ENCODE measurements at regions not wholly inside any gene's neighbourhood (a gene's known extent, or its start where the extent isn't known, plus 50 kb on each side); places are given as distances from the start of the nearest gene placed in this dataset.
A peak's percentile ranks its signal among the peaks of the same experiment; 100 is the strongest.

DNA sequence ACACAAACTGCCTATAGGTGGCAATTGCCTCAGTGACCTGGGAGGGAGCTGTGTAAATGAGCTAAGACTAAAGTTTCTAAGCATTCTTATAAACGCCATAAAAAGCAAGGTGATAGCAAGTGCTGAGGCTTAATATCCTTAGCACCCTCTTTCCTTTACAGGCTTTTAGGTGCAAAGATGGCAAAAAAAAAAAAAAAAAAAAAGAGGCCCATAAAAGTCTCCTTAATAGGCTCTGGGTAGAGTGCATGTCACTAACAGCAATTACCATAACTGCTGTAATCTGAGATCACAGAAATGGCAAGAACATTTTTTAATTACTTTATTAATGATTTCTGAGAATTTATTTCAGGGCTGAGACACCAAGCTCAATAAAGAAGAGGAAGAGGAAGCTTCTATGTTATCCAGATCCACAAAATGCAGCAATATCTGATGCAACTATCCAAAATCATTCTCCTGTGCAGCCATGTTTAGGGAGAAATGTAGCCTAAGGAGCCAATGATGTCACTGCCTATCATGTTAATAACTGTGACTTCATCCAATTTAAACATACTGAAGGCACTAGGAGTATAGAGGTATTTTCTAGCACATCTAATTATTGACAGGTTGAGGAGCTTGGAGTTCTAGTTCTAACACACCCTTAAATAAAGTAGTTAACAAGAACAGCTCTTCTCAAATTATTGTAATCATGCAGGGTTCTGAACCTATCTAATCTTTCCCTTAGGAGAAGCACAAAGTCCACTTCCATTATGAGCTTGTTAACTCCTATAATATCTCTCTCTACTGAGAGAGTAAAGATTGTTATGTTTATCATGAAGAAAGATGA is 804.3 kb upstream of the ACVR2A start:
- peaks cover 6% of the 10 kb centered on the region for H3K36me3 Mint-ChIP-seq (ENCODE audit: insufficient read depth, unreplicated experiment)
- ChIA-PET CTCF (interaction anchor here (0.6 to 1.1 kb wide), 3 partner anchors 11 to 871 kb away, joined by 3 to 4 read pairs (median 3); no protein-coding TSS in a partner anchor), POLR2A (no interaction called here)
- H3K4me1 Mint-ChIP-seq (ENCODE audit: insufficient read depth, unreplicated experiment): peaks cover 6% of the 10 kb centered on the region
- intact Hi-C loops (cut with micrococcal nuclease): no loop called here
- TF ChIP-seq, protein P1, sequence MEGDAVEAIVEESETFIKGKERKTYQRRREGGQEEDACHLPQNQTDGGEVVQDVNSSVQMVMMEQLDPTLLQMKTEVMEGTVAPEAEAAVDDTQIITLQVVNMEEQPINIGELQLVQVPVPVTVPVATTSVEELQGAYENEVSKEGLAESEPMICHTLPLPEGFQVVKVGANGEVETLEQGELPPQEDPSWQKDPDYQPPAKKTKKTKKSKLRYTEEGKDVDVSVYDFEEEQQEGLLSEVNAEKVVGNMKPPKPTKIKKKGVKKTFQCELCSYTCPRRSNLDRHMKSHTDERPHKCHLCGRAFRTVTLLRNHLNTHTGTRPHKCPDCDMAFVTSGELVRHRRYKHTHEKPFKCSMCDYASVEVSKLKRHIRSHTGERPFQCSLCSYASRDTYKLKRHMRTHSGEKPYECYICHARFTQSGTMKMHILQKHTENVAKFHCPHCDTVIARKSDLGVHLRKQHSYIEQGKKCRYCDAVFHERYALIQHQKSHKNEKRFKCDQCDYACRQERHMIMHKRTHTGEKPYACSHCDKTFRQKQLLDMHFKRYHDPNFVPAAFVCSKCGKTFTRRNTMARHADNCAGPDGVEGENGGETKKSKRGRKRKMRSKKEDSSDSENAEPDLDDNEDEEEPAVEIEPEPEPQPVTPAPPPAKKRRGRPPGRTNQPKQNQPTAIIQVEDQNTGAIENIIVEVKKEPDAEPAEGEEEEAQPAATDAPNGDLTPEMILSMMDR (IDR thresholded peaks at IDR 0.05; ENCODE audit: unreplicated experiment): no peak
- H3K27me3 Mint-ChIP-seq (ENCODE audit: insufficient read depth, unreplicated experiment): no peaks in the 10 kb centered on the region
- no TSS peak for BruUV-seq (replicated peaks)
- no peak overlapping the region for H3K4me3 Mint-ChIP-seq (ENCODE audit: unreplicated experiment)
- DNase-seq (ENCODE audit: unreplicated experiment): no peak
- H3K27ac Mint-ChIP-seq (ENCODE audit: low read depth, unreplicated experiment): no peak overlapping the region
- no peaks in the 10 kb centered on the region for H3K9me3 Mint-ChIP-seq (ENCODE audit: unreplicated experiment)

DNA sequence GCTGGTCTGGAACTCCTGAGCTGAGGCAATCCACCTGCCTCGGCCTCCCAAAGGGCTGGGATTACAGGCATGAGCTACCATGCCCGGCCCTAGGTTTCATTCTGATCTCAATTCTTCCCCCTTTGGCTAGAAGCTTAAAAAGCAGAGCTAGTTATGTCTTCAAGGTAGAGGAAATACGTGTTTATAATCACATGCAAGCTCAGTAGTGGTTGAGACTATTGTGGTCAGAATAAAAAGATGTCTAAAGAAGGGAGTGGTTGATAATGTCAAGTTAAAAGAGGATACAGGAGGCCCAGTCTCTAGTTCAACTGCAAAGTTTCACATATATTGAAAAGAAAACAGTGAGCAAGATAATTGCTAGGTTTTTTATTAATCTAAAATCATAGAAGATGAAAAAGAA is 807.8 kb upstream of the ACVR2A start:
- no peak for DNase-seq (ENCODE audit: unreplicated experiment)

DNA sequence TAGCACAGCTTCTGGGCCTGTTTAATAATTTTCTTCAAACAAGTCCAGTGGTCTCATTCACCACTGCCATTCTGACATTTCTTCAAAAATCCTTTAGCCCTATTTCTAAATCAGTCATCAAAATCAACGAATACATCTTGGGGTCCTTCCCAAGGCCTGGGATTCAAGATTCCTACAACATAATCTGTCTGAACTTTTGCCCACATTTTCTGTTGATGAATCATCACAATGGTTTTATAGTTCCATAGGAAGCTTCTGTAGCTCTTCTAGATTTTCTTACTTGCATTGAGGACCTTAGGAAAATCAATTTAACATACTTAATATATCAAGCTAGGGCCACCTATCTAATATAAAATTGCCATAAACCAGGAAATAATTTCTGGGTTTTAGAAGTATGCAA is 811.8 kb upstream of the ACVR2A start:
- Mint-ChIP-seq H3K9me3 (ENCODE audit: unreplicated experiment) (no peaks in the 10 kb centered on the region), H3K27me3 (ENCODE audit: insufficient read depth, unreplicated experiment) (no peaks in the 10 kb centered on the region), H3K4me3 (ENCODE audit: unreplicated experiment) (no peak overlapping the region), H3K27ac (ENCODE audit: low read depth, unreplicated experiment) (no peak overlapping the region), H3K36me3 (ENCODE audit: insufficient read depth, unreplicated experiment) (no peaks in the 10 kb centered on the region), H3K4me1 (ENCODE audit: insufficient read depth, unreplicated experiment) (peaks cover 19% of the 10 kb centered on the region)
- BruUV-seq (replicated peaks): no TSS peak
- peak; percentile 11 for DNase-seq (ENCODE audit: unreplicated experiment)
- POLR2A ChIA-PET: interaction anchor here (0.7 to 1.1 kb wide), 2 partner anchors 12 to 17 kb away, joined by 3 read pairs; no protein-coding TSS in a partner anchor
- TF ChIP-seq, protein P1 (IDR thresholded peaks at IDR 0.05; ENCODE audit: unreplicated experiment): no peak
- CTCF ChIA-PET: no interaction called here
- intact Hi-C loops (cut with micrococcal nuclease): loop anchor here (5.0 kb wide), 1 partner anchor 51 kb away; no protein-coding TSS in a partner anchor

More for the DNA sequence above, 807.8 kb upstream of the ACVR2A start:
- H3K27me3 Mint-ChIP-seq (ENCODE audit: insufficient read depth, unreplicated experiment): no peaks in the 10 kb centered on the region
- peaks cover 10% of the 10 kb centered on the region for H3K4me1 Mint-ChIP-seq (ENCODE audit: insufficient read depth, unreplicated experiment)
- H3K4me3 Mint-ChIP-seq (ENCODE audit: unreplicated experiment): no peak overlapping the region
- H3K36me3 Mint-ChIP-seq (ENCODE audit: insufficient read depth, unreplicated experiment): peaks cover 6% of the 10 kb centered on the region
- no peak overlapping the region for H3K27ac Mint-ChIP-seq (ENCODE audit: low read depth, unreplicated experiment)
- TF ChIP-seq, protein P1 (IDR thresholded peaks at IDR 0.05; ENCODE audit: unreplicated experiment): no peak
- CTCF ChIA-PET: interaction anchor here (0.9 kb wide), 1 partner anchor 8 kb away, joined by 4 read pairs; no protein-coding TSS in a partner anchor
- no TSS peak for BruUV-seq (replicated peaks)
- intact Hi-C loops (cut with micrococcal nuclease): no loop called here
- H3K9me3 Mint-ChIP-seq (ENCODE audit: unreplicated experiment): no peaks in the 10 kb centered on the region
- POLR2A ChIA-PET: no interaction called here

DNA sequence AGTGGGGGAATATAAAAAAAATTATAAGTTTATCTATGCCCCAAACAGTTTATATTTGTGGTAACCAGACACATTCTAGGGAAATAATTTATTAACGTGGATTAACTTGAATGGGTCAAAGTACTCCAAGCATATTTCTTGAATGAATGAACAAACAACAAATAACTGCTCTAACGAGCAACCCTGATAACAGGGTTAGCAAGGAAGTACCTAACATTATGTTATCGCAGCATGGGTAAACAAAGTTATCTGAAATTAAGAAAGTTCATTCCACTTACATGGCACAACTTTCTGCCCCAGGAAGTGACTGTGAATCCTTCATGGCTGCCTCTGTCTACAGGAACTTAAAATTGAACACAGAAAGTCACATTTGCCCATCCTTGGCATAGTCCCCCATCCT is 812.9 kb upstream of the ACVR2A start:
- BruUV-seq (replicated peaks): no TSS peak
- Mint-ChIP-seq H3K27ac (ENCODE audit: low read depth, unreplicated experiment) (no peak overlapping the region), H3K4me1 (ENCODE audit: insufficient read depth, unreplicated experiment) (peaks cover 20% of the 10 kb centered on the region), H3K4me3 (ENCODE audit: unreplicated experiment) (no peak overlapping the region), H3K9me3 (ENCODE audit: unreplicated experiment) (no peaks in the 10 kb centered on the region), H3K36me3 (ENCODE audit: insufficient read depth, unreplicated experiment) (no peaks in the 10 kb centered on the region), H3K27me3 (ENCODE audit: insufficient read depth, unreplicated experiment) (no peaks in the 10 kb centered on the region)
- ChIA-PET POLR2A (no interaction called here), CTCF (interaction anchor here (0.7 kb wide), 1 partner anchor 20 kb away, joined by 3 read pairs; no protein-coding TSS in a partner anchor)
- DNase-seq (ENCODE audit: unreplicated experiment): no peak
- intact Hi-C loops (cut with micrococcal nuclease): loop anchor here (5.0 kb wide), 1 partner anchor 50 kb away; no protein-coding TSS in a partner anchor
- TF ChIP-seq, protein P1 (IDR thresholded peaks at IDR 0.05; ENCODE audit: unreplicated experiment): no peak

Measured in MCF 10A (cell line).